Mammary epithelial cell (primary cell): ENCODE measurements at regions not wholly inside any gene's neighbourhood (a gene's known extent, or its start where the extent isn't known, plus 50 kb on each side); places are given as distances from the start of the nearest gene placed in this dataset.

Experiments used
- EZH2 ChIP-seq: IDR thresholded peaks from 2 replicates; pipeline ENCODE4 v1.6.1; 2012; ENCODE audit warnings: low read length, inconsistent platforms, borderline replicate concordance
- TF ChIP-seq, protein P1 (sequence below), 2 donors: IDR thresholded peaks in 1 of 2; conservative IDR thresholded peaks in 1 of 2; 2 replicates each; pipeline ENCODE4 v1.5.1; 2011 to 2012; ENCODE audit warnings: inconsistent platforms in 2 of 2, low read length in 2 of 2, mild to moderate bottlenecking in 2 of 2, control low read depth in 1 of 2, low read depth in 1 of 2; ENCODE audit not compliant: insufficient read depth in 1 of 2; ENCODE audit errors: extremely low read depth in 1 of 2

DNA sequence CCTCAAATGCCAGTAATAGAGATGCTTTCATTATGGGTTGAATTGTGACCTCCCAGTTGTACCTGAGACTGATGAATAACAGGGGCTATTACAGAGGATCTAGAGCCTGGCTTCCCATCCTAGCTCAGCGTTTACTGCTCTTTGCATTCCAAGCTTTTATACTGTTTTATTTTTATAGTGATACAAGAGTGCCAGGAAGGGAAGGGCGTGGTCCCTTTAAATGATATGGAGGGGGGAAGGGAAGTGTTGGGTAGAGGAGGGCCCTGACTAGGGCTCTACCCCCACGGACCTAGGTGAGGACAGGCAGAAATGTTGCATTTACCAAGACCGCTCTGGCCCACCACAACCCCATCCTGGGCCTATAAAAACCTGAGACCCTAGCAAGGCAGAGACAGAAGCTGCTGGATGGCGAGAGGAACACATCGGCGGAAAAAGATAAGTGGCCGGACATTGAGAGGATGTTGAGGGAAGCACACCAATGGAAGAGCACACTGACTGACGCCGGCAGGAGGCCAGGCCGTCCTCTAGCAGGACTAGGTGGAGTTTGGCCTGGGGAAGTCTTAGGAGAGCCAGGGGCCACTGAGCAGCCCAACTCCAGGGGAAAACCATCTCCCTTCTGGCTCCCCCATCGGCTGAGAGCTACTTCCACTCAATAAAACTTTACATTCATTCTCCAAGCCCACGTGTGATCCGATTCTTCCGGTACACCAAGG, 1025.9 kb downstream of the TTLL7 start:
- TF ChIP-seq, protein P1, sequence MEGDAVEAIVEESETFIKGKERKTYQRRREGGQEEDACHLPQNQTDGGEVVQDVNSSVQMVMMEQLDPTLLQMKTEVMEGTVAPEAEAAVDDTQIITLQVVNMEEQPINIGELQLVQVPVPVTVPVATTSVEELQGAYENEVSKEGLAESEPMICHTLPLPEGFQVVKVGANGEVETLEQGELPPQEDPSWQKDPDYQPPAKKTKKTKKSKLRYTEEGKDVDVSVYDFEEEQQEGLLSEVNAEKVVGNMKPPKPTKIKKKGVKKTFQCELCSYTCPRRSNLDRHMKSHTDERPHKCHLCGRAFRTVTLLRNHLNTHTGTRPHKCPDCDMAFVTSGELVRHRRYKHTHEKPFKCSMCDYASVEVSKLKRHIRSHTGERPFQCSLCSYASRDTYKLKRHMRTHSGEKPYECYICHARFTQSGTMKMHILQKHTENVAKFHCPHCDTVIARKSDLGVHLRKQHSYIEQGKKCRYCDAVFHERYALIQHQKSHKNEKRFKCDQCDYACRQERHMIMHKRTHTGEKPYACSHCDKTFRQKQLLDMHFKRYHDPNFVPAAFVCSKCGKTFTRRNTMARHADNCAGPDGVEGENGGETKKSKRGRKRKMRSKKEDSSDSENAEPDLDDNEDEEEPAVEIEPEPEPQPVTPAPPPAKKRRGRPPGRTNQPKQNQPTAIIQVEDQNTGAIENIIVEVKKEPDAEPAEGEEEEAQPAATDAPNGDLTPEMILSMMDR (conservative IDR thresholded peaks at IDR 0.05 in 1 of 2, IDR thresholded peaks at IDR 0.05 in 1 of 2; ENCODE audit: extremely low read depth in 1 of 2, insufficient read depth in 1 of 2, low read depth in 1 of 2, low read length in 2 of 2), result no peak
- no peak for TF ChIP-seq EZH2
